ENCODE measurements at regions not wholly inside any gene's neighbourhood (a gene's known extent, or its start where the extent isn't known, plus 50 kb on each side); places are given as distances from the start of the nearest gene placed in this dataset.
"Not testable (repeated sequence)": the region's sequence is repeated elsewhere in the genome, so short reads cannot be mapped to it uniquely, and the experiment has no call there.

GRCh38 chr7:79767876-79768560 lies 314.6 kb upstream of the MAGI2 start:
- 87 to 91% (median 88%) methylated on average over 31 to 46 of the region's 46 CpGs for WGBS, 3 donors
- not testable (repeated sequence) for H3K36me3 ChIP-seq (ENCODE audit: control insufficient read depth in 3 of 3, insufficient read depth in 2 of 3, low read depth in 1 of 3, low read length in 3 of 3); H3K27ac ChIP-seq (ENCODE audit: low read depth in 1 of 3, low read length in 2 of 3); DNase-seq; H3K27me3 ChIP-seq (ENCODE audit: control insufficient read depth in 3 of 3, insufficient read depth in 3 of 3, low read length in 3 of 3); H3K9me3 ChIP-seq (ENCODE audit: control insufficient read depth in 2 of 2, insufficient read depth in 1 of 2, low read depth in 1 of 2, low read length in 1 of 2); H3K4me3 ChIP-seq (ENCODE audit: low read depth in 1 of 3, low read length in 3 of 3); H3K4me1 ChIP-seq (ENCODE audit: control insufficient read depth in 3 of 3, insufficient read depth in 2 of 3, low read depth in 1 of 3, low read length in 2 of 3); FAIRE-seq

DNA sequence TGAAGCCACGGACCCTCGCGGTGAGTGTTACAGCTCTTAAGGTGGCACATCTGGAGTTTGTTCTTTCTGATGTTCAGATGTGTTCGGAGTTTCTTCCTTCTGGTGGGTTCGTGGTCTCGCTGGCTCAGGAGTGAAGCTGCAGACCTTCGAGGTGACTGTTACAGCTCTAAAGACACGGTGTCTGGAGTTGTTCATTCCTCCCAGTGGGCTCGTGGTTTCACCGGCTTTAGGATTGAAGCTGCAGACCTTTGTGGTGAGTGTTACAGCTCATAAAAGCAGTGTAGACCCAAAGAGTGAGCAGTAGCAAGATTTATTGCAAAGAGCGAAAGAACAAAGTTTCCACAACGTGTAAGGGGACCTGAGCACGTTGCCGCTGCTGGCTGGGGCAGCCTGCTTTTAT lies 313.7 kb upstream of the MAGI2 start:
- not testable (repeated sequence) for H3K27ac ChIP-seq (ENCODE audit: low read depth in 1 of 3, low read length in 2 of 3); H3K4me3 ChIP-seq (ENCODE audit: low read depth in 1 of 3, low read length in 3 of 3); FAIRE-seq; H3K36me3 ChIP-seq (ENCODE audit: control insufficient read depth in 3 of 3, insufficient read depth in 2 of 3, low read depth in 1 of 3, low read length in 3 of 3); DNase-seq; H3K27me3 ChIP-seq (ENCODE audit: control insufficient read depth in 3 of 3, insufficient read depth in 3 of 3, low read length in 3 of 3); H3K4me1 ChIP-seq (ENCODE audit: control insufficient read depth in 3 of 3, insufficient read depth in 2 of 3, low read depth in 1 of 3, low read length in 2 of 3); H3K9me3 ChIP-seq (ENCODE audit: control insufficient read depth in 2 of 2, insufficient read depth in 1 of 2, low read depth in 1 of 2, low read length in 1 of 2)
- WGBS, 3 donors = 64 to 83% (median 69%) methylated on average over 14 of the region's 14 CpGs

DNA sequence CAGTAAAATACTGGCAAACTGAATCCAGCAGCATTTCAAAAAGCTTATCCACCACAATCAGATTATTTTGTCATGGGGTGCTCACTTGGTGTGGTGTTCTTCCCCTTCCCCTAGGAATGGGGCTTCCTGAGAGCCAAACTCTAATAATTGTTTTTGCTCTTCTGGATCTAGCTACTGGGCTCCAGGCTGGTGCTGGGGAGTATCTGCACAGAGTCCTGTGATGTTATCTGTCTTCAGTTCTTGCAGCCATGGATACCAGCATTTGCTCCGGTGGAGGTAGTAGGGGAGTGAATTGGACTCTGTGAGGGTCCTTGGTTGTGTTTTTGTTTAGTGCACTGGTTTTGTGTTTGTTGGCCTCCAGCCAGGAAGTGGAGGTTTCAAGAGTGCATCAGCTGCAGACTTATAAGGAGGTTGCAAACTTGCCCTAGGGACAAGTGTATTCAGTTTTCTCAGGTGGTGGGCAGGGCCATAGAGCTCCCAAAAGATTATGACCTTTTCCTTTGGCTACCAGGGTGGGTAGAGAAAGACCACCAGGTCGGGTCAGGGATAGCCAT lies 308.5 kb upstream of the MAGI2 start:
- H3K36me3 ChIP-seq (ENCODE audit: control insufficient read depth in 3 of 3, insufficient read depth in 2 of 3, low read depth in 1 of 3, low read length in 3 of 3) = no peaks in the 10 kb centered on the region
- no peak overlapping the region for H3K4me3 ChIP-seq (ENCODE audit: low read depth in 1 of 3, low read length in 3 of 3)
- no peaks in the 10 kb centered on the region for H3K4me1 ChIP-seq (ENCODE audit: control insufficient read depth in 3 of 3, insufficient read depth in 2 of 3, low read depth in 1 of 3, low read length in 2 of 3)
- DNase-seq (no peak), FAIRE-seq (no peak)
- no peaks in the 10 kb centered on the region for H3K9me3 ChIP-seq (ENCODE audit: control insufficient read depth in 2 of 2, insufficient read depth in 1 of 2, low read depth in 1 of 2, low read length in 1 of 2)
- H3K27ac ChIP-seq (ENCODE audit: low read depth in 1 of 3, low read length in 2 of 3) = no peak overlapping the region
- no peaks in the 10 kb centered on the region for H3K27me3 ChIP-seq (ENCODE audit: control insufficient read depth in 3 of 3, insufficient read depth in 3 of 3, low read length in 3 of 3)
- 27 to 39% (median 34%) methylated on average over 2 of the region's 2 CpGs for WGBS, 3 donors

DNA sequence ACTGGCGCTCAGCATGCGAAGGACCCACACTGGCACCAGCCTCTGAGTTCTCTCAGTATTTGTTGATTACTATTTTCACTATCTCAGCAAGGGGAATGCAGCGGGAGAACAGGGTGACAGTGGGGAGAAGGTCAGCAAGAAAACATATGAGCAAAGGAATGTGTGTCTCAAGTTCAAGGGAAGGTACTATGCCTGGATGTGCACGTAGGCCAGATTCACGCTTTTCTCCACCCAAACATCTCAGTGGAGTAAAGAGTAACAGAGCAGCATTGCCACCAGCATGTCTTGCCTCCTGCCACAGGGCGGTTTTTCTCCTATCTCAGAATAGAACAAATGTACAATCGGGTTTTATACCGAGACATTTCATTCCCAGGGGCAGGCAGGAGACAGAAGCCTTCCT lies 297.5 kb upstream of the MAGI2 start:
- DNase-seq; H3K4me1 ChIP-seq (ENCODE audit: control insufficient read depth in 3 of 3, insufficient read depth in 2 of 3, low read depth in 1 of 3, low read length in 2 of 3); H3K27me3 ChIP-seq (ENCODE audit: control insufficient read depth in 3 of 3, insufficient read depth in 3 of 3, low read length in 3 of 3); H3K9me3 ChIP-seq (ENCODE audit: control insufficient read depth in 2 of 2, insufficient read depth in 1 of 2, low read depth in 1 of 2, low read length in 1 of 2); H3K4me3 ChIP-seq (ENCODE audit: low read depth in 1 of 3, low read length in 3 of 3); H3K27ac ChIP-seq (ENCODE audit: low read depth in 1 of 3, low read length in 2 of 3); H3K36me3 ChIP-seq (ENCODE audit: control insufficient read depth in 3 of 3, insufficient read depth in 2 of 3, low read depth in 1 of 3, low read length in 3 of 3); FAIRE-seq: not testable (repeated sequence)
- 89 to 92% (median 91%) methylated on average over 8 of the region's 8 CpGs for WGBS, 3 donors

DNA sequence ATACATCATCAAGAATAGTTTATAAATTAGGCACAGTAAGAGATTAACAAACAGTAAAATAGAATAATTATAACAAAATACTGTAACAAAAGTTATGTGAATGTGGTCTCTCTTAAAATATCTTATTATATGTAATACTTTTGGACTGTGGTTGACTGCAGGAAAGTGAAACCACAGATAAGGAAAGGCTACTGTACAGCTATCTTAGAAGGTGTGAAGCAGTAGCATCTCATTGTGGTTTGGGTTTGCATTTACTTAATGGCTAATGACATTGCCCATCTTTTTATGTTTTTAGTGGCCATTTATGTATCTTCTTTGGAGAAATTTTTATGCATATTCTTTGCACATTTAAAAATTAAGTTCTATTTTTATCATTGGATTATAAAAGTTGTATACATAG lies 296.4 kb upstream of the MAGI2 start:
- no peak overlapping the region for H3K27ac ChIP-seq (ENCODE audit: low read depth in 1 of 3, low read length in 2 of 3)
- H3K4me1 ChIP-seq (ENCODE audit: control insufficient read depth in 3 of 3, insufficient read depth in 2 of 3, low read depth in 1 of 3, low read length in 2 of 3) = no peaks in the 10 kb centered on the region
- no peaks in the 10 kb centered on the region for H3K9me3 ChIP-seq (ENCODE audit: control insufficient read depth in 2 of 2, insufficient read depth in 1 of 2, low read depth in 1 of 2, low read length in 1 of 2)
- DNase-seq = no peak
- H3K27me3 ChIP-seq (ENCODE audit: control insufficient read depth in 3 of 3, insufficient read depth in 3 of 3, low read length in 3 of 3) = no peaks in the 10 kb centered on the region
- no peak for FAIRE-seq
- no peaks in the 10 kb centered on the region for H3K36me3 ChIP-seq (ENCODE audit: control insufficient read depth in 3 of 3, insufficient read depth in 2 of 3, low read depth in 1 of 3, low read length in 3 of 3)
- no peak overlapping the region for H3K4me3 ChIP-seq (ENCODE audit: low read depth in 1 of 3, low read length in 3 of 3)

GRCh38 chr7:79741684-79742083 lies 288.2 kb upstream of the MAGI2 start:
- no peak overlapping the region for H3K4me3 ChIP-seq (ENCODE audit: low read depth in 1 of 3, low read length in 3 of 3)
- DNase-seq (no peak), FAIRE-seq (no peak)
- 22 to 52% (median 46%) methylated on average over 3 of the region's 3 CpGs for WGBS, 3 donors
- H3K27me3 ChIP-seq (ENCODE audit: control insufficient read depth in 3 of 3, insufficient read depth in 3 of 3, low read length in 3 of 3) = no peaks in the 10 kb centered on the region
- no peaks in the 10 kb centered on the region for H3K36me3 ChIP-seq (ENCODE audit: control insufficient read depth in 3 of 3, insufficient read depth in 2 of 3, low read depth in 1 of 3, low read length in 3 of 3)
- H3K9me3 ChIP-seq (ENCODE audit: control insufficient read depth in 2 of 2, insufficient read depth in 1 of 2, low read depth in 1 of 2, low read length in 1 of 2) = no peaks in the 10 kb centered on the region
- no peaks in the 10 kb centered on the region for H3K4me1 ChIP-seq (ENCODE audit: control insufficient read depth in 3 of 3, insufficient read depth in 2 of 3, low read depth in 1 of 3, low read length in 2 of 3)
- H3K27ac ChIP-seq (ENCODE audit: low read depth in 1 of 3, low read length in 2 of 3) = no peak overlapping the region

GRCh38 chr7:79740076-79740475 lies 286.6 kb upstream of the MAGI2 start:
- Histone ChIP-seq H3K27me3 (ENCODE audit: control insufficient read depth in 3 of 3, insufficient read depth in 3 of 3, low read length in 3 of 3) (no peaks in the 10 kb centered on the region), H3K4me1 (ENCODE audit: control insufficient read depth in 3 of 3, insufficient read depth in 2 of 3, low read depth in 1 of 3, low read length in 2 of 3) (no peaks in the 10 kb centered on the region), H3K27ac (ENCODE audit: low read depth in 1 of 3, low read length in 2 of 3) (no peak overlapping the region), H3K9me3 (ENCODE audit: control insufficient read depth in 2 of 2, insufficient read depth in 1 of 2, low read depth in 1 of 2, low read length in 1 of 2) (no peaks in the 10 kb centered on the region), H3K4me3 (ENCODE audit: low read depth in 1 of 3, low read length in 3 of 3) (no peak overlapping the region), H3K36me3 (ENCODE audit: control insufficient read depth in 3 of 3, insufficient read depth in 2 of 3, low read depth in 1 of 3, low read length in 3 of 3) (no peaks in the 10 kb centered on the region)
- DNase-seq (no peak), FAIRE-seq (no peak)
- 88 to 93% (median 92%) methylated on average over 22 of the region's 22 CpGs for WGBS, 3 donors

- not testable (repeated sequence) for DNase-seq, FAIRE-seq
- WGBS, 3 donors = 94 to 96% (median 95%) methylated on average over 37 to 44 of the region's 44 CpGs
Measured at GRCh38 chr7:79739036-79739709, 285.7 kb upstream of the MAGI2 start.

More at GRCh38 chr7:79739036-79739709, 285.7 kb upstream of the MAGI2 start:
- H3K4me1 ChIP-seq (ENCODE audit: control insufficient read depth in 3 of 3, insufficient read depth in 2 of 3, low read depth in 1 of 3, low read length in 2 of 3); H3K36me3 ChIP-seq (ENCODE audit: control insufficient read depth in 3 of 3, insufficient read depth in 2 of 3, low read depth in 1 of 3, low read length in 3 of 3); H3K27ac ChIP-seq (ENCODE audit: low read depth in 1 of 3, low read length in 2 of 3); H3K27me3 ChIP-seq (ENCODE audit: control insufficient read depth in 3 of 3, insufficient read depth in 3 of 3, low read length in 3 of 3); H3K9me3 ChIP-seq (ENCODE audit: control insufficient read depth in 2 of 2, insufficient read depth in 1 of 2, low read depth in 1 of 2, low read length in 1 of 2); H3K4me3 ChIP-seq (ENCODE audit: low read depth in 1 of 3, low read length in 3 of 3): not testable (repeated sequence)

All from small intestine (tissue), 7 donors.